ENCODE measurements at regions not wholly inside any gene's neighbourhood (a gene's known extent, or its start where the extent isn't known, plus 50 kb on each side); places are given as distances from the start of the nearest gene placed in this dataset.

- no peak for TF ChIP-seq CTCF (IDR thresholded peaks at IDR 0.05; ENCODE audit: insufficient read depth, low read depth, low read length)
- POLR2A ChIA-PET, result interaction anchor here (0.6 kb wide), 1 partner anchor 75 kb away, joined by 3 read pairs; no protein-coding TSS in a partner anchor
- H3K4me3 ChIP-seq (ENCODE audit: low read depth, low read length), result no peak overlapping the region
- H3K27me3 ChIP-seq (ENCODE audit: control insufficient read depth, insufficient read depth, low read length), result no peaks in the 10 kb centered on the region
- no peak for DNase-seq (ENCODE audit: low read depth)
- no peaks in the 10 kb centered on the region for H3K36me3 ChIP-seq (ENCODE audit: control insufficient read depth, insufficient read depth, low read length)
- CTCF ChIA-PET, result no interaction called here
Observed at GRCh38 chr12:90322006-90322405, 613.4 kb upstream of the ATP2B1 start.

GRCh38 chr12:90321369-90321768, 612.7 kb upstream of the ATP2B1 start:
- POLR2A ChIA-PET, result no interaction called here
- no peak for DNase-seq (ENCODE audit: low read depth)
- Histone ChIP-seq H3K4me3 (ENCODE audit: low read depth, low read length) (no peak overlapping the region), H3K27me3 (ENCODE audit: control insufficient read depth, insufficient read depth, low read length) (no peaks in the 10 kb centered on the region), H3K36me3 (ENCODE audit: control insufficient read depth, insufficient read depth, low read length) (no peaks in the 10 kb centered on the region)
- CTCF ChIA-PET, result interaction anchor here (0.6 kb wide), 1 partner anchor 14 kb away, joined by 3 read pairs; no protein-coding TSS in a partner anchor
- no peak for TF ChIP-seq CTCF (IDR thresholded peaks at IDR 0.05; ENCODE audit: insufficient read depth, low read depth, low read length)

GRCh38 chr12:90311561-90311960, 602.9 kb upstream of the ATP2B1 start:
- no peaks in the 10 kb centered on the region for H3K36me3 ChIP-seq (ENCODE audit: control insufficient read depth, insufficient read depth, low read length)
- no peak overlapping the region for H3K4me3 ChIP-seq (ENCODE audit: low read depth, low read length)
- no peak for TF ChIP-seq CTCF (IDR thresholded peaks at IDR 0.05; ENCODE audit: insufficient read depth, low read depth, low read length)
- no peak for DNase-seq (ENCODE audit: low read depth)
- ChIA-PET POLR2A (no interaction called here), CTCF (interaction anchor here (0.6 kb wide), 1 partner anchor 596 kb away, joined by 3 read pairs; no protein-coding TSS in a partner anchor)
- H3K27me3 ChIP-seq (ENCODE audit: control insufficient read depth, insufficient read depth, low read length), result no peaks in the 10 kb centered on the region

- POLR2A ChIA-PET, result no interaction called here
Observed at GRCh38 chr12:90305379-90305778, 596.7 kb upstream of the ATP2B1 start.

GRCh38 chr12:90304231-90304630, 595.6 kb upstream of the ATP2B1 start:
- CTCF ChIA-PET, result no interaction called here
- H3K4me3 ChIP-seq (ENCODE audit: low read depth, low read length), result no peak overlapping the region
- no peaks in the 10 kb centered on the region for H3K27me3 ChIP-seq (ENCODE audit: control insufficient read depth, insufficient read depth, low read length)
- no peak for DNase-seq (ENCODE audit: low read depth)
- no peaks in the 10 kb centered on the region for H3K36me3 ChIP-seq (ENCODE audit: control insufficient read depth, insufficient read depth, low read length)
- POLR2A ChIA-PET, result no interaction called here
- TF ChIP-seq CTCF (IDR thresholded peaks at IDR 0.05; ENCODE audit: insufficient read depth, low read depth, low read length), result no peak

More at GRCh38 chr12:90305379-90305778, 596.7 kb upstream of the ATP2B1 start:
- CTCF ChIA-PET, result no interaction called here
- DNase-seq (ENCODE audit: low read depth), result no peak
- no peak overlapping the region for H3K4me3 ChIP-seq (ENCODE audit: low read depth, low read length)
- H3K36me3 ChIP-seq (ENCODE audit: control insufficient read depth, insufficient read depth, low read length), result no peaks in the 10 kb centered on the region
- TF ChIP-seq CTCF (IDR thresholded peaks at IDR 0.05; ENCODE audit: insufficient read depth, low read depth, low read length), result no peak
- H3K27me3 ChIP-seq (ENCODE audit: control insufficient read depth, insufficient read depth, low read length), result no peaks in the 10 kb centered on the region

Measured in BJ (cell line).